H1 (cell line): ENCODE measurements at regions not wholly inside any gene's neighbourhood (a gene's known extent, or its start where the extent isn't known, plus 50 kb on each side); places are given as distances from the start of the nearest gene placed in this dataset.

Experiments used
- EZH2 ChIP-seq: fragments of 200-600 bp; sonication (generic); IDR thresholded peaks from 2 replicates; pipeline ENCODE4 v1.7.1; 2012; ENCODE audit warnings: low read depth, mild to moderate bottlenecking, moderate library complexity, low read length, inconsistent platforms; ENCODE audit not compliant: severe bottlenecking
- ZNF274 ChIP-seq: IDR thresholded peaks from 2 replicates; pipeline ENCODE4 v1.7.0; 2012; ENCODE audit warnings: low read length, borderline replicate concordance; ENCODE audit errors: extremely low read depth

GRCh38 chr10:6964543-6964942 lies 384.5 kb upstream of the PRKCQ start (continued):
- TF ChIP-seq ZNF274 (no peak), EZH2 (no peak)
